DMS153 treated with DMSO at 0.1 percent for 48 hours (cell line): ENCODE measurements at regions not wholly inside any gene's neighbourhood (a gene's known extent, or its start where the extent isn't known, plus 50 kb on each side); places are given as distances from the start of the nearest gene placed in this dataset.

Experiments used
- DNase-seq: peaks from one replicate; lab custom pipeline; 2025; ENCODE audit not compliant: unreplicated experiment; lab: John Stamatoyannopoulos, UW

DNA sequence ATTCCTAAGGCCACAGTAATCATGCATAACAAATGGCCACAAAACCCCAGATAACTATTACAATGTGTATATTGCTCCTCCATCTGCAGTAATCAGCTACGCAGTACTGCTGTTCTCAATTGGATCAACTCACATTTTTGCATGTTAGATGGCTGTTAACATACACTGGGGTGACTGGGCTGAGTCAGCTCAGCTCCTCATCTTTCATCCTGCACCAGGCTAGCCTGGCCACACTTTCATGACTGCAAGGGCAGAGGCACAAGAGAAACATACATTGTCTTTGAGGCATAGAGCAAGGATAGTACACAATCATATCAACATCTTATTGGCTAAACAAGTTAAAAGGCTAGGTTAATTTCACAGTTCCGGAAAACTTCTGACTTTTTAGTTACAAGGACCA lies 306.6 kb downstream of the SLC6A15 start:
- no peak for DNase-seq

DNA sequence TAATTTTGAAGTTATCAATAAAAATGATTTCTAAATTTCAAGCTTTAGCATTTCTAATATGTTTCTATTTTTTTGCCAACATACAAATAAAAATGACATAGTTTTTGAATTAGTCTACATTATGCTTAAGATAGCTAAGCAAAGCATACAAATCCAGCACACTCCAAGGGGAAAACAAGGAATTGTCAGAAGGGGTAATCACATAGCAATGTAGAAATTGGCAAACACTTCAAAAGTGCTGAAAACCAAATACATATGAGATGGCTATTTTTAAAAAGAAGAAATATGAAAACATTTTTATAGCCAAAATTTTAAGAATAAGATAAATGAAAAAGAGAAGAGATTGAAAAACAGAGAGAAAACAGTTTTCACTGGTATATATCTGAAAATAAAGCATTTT lies 308.0 kb downstream of the SLC6A15 start:
- DNase-seq: no peak

DNA sequence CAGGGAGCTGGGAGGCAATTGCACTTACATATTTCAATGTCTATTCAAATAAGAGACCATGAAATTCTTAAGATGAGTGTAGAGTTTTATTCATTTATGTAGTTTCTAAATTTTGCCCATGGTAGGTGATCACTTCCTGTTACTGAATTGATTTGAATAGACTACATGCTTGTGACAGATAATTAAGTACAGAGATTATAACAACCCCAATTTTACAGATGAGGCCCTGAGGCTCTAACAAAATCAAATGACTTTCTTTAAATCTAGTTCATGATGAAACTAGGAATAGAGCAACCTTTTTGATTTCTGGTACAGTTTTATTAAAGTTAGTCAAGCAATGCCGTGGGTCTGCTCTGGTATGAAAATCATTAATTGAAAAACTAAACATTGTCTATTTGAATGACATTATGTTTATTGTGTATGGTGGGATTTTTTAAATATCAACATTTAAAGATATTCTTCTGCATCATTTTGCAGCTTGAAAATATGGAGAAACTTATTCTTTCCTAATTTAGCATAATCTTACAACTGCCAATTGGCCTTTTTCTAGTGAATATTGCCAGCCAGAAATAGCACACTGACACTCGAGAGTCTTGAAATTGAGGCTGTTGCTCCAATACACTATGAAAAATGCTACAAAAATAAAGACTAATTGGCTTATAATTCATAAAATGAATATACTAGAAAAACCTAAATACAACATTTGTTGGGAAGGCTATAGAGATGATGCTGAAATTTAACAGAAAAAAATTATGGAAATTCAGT lies 308.9 kb downstream of the SLC6A15 start:
- no peak for DNase-seq

DNA sequence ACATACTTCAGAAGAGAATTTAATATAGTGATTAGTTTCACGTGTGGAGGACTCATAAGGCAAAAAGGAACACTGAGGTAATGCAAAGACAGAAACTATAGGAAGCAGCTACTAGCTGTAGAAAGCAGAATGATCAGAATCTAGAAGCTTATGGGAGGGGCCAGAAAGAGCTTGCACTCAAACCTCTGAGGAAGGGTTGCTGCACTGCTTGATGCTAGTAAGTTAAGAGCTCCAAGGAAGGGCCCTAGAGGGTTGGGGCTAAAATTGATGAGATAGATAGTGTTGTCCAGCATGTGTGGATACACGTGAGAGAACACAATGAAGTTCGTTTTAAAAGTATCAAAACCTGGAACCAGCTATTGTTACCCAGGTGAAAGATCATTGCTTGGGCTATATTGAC lies 311.1 kb downstream of the SLC6A15 start:
- DNase-seq: no peak

DNA sequence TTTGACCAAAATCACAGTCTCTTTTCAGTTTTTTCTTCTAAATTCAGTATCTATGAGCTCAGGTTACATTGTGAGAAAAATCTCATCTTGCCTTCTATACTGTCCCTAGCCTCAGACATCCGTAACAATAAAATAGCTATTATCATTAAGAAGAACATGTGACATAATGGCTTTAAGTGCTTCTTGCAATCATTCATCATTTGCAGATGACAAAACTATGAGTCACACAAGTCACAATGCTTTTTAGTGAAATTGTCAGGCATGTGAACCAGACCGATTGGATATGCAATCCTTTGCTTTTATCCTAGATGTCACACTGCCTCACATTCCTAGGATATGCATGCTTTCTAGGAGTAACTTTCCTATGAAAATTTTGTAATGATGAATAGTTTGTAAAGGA lies 313.1 kb downstream of the SLC6A15 start:
- no peak for DNase-seq

DNA sequence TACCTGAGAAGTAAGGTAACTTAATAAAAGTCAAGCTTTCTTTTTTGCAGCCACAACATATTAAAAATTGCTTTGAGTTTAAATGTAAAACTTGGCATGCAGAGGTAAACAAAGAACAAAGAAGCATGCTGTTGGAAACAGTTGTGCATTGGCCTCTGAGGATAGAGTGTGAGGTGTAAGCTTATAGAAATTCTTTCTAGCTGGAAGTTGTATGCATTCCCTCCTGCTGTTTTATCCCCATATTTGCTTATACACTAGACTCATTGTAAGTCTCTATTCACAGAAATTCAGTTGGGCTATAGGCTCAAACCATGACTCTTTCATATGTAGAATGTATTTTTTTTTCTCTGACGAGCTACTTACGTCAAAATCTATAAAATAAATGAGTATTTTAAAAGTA lies 316.3 kb downstream of the SLC6A15 start:
- no peak for DNase-seq

DNA sequence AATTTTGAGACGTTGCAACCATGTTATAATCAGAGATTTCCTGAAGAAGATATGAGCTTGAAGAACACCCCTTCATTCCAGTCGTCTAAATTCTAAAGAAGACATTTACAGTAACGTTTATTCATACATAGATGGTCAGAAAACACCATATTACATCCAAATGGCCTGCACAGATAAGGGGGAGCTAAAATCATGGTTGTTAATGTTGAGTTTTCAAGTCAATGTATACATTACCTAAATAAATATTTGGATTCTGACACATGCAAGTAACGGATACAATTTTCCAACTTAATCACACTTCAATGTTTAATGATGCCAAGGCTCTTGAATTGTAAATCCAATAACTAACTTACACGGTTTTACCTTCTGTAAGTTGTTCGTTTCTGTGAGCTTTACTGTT lies 318.4 kb downstream of the SLC6A15 start:
- DNase-seq: no peak

DNA sequence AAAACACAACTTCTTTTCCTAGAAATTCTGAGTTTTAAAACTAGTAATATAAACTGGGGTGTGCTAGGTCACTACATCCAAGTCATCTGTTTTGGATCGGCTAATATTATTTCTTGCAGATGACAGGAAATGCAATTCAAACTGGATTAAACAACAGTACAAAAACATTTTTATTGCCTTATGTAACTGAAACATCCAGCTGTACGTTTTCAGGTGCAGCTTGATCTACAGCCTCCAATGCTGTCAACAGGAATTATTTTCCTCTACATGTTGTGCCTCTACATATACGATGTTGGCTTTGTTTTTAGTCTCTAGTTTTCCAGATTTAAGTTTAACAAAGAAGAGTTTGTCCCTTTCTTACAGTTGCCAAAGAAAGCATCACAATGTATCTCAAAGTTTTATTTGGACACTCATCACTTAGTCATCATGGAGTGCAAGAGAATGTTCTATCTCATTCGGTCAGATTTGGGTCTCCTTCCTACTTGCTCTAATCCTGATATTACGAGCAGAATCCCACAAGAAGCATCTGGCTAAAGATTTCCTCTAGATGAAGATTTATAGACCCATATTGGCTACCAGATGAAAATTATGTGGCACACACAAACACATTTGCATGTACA lies 326.7 kb downstream of the SLC6A15 start:
- DNase-seq: no peak

DNA sequence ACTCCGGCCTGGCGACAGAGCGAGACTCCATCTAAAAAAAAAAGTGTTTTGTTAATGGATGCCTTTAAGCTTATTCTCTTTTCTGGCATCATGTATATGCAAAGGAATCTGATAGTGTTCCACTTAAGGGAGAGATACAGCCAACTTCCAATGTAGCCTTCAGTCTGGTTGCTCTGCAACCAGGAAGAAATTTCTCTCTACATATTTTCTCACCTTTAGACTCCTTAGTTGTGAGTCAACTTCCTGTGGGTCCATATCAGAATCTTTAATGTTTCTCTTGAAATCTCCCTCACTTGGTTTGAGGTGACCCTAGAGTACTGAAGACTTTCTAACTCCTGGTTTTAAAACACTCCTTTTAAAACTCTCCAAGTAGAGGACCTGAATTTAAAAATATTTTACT lies 340.4 kb downstream of the SLC6A15 start:
- DNase-seq: no peak

DNA sequence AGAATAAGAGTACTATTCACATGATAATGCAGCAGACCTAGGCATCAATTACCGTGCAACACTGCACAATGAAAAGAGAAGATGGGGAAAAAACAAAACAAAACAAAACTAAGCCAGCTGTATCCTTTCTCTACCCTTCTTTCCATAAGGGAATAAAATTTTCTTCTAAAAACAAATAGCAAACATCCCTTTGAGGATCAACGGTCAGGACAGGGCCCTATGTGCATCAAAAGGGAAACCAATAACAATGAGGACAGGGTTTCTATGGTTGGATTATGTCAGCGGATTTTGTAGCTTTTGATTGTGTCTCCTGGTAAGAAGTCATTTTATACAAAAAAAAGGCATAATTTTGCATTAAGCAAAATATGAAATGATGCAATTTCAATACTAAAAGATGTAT lies 350.3 kb downstream of the SLC6A15 start:
- DNase-seq: no peak

DNA sequence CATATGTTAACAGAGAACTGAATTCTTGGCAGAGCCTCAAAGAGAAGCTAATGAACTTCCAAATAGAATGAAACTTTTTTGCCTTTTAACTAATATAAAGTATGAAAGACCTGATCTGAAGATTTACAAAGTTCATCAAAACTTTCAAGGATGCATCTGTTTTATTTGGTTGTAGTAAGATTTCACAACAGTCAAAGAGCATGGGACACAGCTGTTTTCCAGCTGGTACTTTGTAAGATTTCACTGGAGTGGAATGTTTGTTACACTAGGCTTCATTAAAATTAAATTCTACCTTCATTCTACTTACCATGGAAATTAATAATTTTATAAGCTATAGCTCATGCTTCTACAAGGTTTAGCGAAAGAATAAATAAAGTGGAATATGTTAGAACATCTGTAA lies 351.2 kb downstream of the SLC6A15 start:
- DNase-seq: no peak

DNA sequence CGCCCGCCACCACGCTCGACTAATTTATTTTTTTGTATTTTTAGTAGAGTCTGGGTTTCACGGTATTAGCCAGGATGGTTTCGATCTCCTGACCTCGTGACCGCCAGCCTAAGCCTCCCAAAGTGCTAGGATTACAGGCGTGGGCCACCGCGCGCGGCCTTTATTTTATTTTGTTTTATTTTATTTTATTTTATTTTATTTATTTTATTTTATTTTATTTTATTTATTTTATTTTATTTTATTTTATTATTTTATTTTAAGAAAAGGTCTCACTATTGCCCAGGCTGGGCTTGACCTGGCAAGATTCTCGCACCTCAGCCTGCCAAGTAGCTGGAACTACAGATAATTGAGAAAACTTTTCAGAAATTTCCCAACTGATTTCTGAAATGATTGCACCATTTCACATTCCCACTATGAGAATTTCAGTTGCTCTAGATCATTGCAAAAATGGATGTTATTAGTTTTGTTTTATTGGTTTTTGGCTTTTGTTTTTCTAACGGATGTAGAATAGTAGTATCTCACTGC lies 358.3 kb downstream of the SLC6A15 start:
- DNase-seq: no peak

DNA sequence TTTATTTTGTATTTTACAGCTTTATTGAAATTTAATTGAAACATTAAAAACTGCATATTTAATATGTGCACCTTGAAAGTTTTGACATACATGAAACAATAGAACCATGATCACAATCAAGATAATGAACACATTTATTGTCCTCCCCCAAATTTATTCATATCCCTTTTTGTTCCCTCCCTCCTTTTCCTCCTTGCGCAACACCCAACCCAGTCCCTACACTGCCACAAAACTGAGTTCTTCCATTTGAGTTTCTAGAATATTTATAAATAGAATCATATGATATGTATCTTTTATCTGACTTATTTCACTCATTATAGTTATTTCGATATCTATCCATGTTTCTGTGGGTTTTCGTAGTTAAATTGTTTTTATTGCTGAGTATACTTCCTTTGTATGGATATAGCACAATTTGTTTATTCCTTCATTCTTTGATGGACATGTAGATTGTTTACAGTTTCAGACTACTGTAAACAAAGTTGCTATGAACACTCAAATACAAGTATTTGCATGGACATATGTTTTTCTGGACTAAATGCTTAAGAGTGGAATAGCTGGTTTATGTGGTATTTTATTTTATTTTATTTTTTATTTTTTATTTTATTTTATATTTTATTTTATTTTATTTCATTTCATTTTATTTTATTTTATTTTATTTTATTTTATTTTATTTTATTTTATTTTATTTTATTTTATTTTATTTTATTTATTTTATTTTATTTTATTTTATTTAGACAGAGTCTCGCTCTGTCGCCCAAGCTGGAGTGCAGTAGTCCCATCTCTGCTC lies 359.1 kb downstream of the SLC6A15 start:
- no peak for DNase-seq

DNA sequence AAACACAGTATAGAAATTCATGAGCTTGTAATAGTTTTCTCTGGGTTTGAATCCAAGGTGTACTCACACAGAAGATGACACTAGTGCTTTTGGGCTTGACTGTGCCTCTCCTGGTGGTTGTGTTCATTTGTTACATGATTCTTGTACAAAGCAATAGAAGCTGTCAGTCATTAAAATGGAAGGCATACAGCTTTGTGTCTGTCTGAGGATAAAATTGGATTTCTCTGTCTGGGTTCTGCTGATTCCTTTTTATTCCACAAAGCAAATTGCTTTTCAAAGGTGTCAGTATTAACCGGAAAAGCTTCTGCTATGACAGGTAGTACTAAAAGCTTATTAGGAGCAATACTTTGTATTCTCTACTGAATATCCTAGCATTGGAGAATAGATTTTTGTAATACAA lies 361.2 kb downstream of the SLC6A15 start:
- DNase-seq: no peak

DNA sequence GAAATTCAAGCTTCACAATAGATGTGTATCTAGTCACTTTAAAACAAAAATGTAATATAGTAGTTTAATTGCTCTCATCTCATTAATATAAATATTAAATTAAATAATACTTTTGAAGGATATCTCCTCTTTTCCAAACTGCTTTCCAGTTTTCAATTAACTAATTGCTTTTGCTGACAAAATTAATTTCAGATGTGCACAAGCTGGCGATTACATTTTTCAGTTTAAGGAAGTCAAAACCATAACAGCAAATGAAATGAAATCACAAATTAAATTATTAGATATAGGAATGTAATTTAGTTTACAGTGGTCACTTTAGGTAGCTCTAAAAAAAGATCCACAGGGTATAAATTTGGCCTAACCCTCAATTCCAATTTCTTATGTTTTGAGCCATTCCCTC lies 362.1 kb downstream of the SLC6A15 start:
- no peak for DNase-seq

DNA sequence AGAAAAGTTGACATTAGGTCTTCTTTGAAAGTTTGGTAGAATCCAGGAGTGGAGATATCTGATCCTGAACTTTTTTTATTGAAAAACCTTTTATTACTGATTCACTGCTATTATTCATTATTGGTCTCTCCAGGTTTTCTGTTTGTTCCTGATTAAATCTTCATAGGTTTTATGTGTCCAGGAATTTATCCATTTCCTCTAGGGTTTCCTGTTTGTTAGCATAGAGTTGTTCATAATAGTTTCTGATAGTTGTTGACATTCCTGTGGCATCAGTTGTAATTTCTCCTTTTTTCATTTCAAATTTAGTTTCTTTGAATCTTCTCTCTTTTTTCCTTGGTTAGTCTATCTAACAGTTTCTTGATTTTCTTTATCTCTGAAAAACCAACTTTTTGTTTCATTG lies 370.3 kb downstream of the SLC6A15 start:
- no peak for DNase-seq

DNA sequence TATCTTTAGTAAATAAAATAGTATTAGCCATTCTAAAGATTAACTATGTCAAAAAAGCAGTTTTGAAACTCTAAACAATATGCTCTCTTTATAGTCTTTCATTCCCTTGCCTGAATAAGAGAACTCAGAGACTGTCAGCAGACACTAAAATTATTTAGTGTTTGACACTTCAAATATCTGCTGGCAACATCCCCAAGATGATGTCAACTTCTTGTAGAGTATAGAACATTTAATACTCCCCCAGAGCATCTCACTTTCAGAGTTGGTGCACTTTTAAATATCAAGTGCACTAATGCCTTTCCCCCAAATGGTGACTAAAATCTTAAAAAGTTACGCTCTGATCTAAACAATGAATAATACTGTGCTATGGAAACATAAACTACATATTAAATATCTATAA lies 374.9 kb downstream of the SLC6A15 start:
- DNase-seq: no peak

DNA sequence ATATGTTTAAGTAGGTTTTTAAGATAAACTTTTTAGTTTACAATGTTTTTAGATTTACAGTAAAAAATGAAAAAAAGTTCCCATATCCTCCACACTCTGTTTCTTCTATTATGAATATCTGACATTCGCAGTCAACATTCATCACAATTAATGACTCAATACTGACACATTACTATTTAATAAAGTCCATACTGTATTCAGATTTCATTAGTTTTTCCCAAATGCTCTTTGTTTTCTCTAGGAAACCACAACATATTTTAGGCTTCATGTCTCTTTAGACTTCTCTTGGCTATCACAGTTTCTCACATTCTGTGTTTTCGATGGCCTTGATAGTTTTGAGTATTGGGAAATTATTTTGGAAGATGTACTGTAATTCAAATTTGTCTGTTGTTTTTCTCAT lies 399.8 kb downstream of the SLC6A15 start:
- no peak for DNase-seq

DNA sequence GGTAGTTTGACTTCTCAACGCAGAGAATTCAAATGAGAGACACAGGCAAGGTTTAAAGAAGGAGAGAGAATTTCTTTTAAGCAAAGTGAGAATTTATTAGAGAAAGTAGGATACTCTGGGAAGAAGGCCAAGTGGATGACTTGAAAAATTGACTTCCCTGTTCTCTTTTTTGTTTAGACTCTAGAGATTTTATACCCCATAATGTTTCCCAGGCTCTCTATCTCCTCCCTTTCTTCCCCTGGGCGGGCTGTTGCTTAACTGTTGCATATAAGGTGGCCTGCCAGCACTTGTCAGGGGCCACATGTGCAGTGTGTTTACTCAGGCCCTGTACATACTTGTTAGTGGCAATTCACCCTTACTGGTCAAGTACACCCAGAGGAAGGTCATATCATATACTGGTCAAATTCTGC lies 403.7 kb downstream of the SLC6A15 start:
- peak; percentile 36 for DNase-seq

DNA sequence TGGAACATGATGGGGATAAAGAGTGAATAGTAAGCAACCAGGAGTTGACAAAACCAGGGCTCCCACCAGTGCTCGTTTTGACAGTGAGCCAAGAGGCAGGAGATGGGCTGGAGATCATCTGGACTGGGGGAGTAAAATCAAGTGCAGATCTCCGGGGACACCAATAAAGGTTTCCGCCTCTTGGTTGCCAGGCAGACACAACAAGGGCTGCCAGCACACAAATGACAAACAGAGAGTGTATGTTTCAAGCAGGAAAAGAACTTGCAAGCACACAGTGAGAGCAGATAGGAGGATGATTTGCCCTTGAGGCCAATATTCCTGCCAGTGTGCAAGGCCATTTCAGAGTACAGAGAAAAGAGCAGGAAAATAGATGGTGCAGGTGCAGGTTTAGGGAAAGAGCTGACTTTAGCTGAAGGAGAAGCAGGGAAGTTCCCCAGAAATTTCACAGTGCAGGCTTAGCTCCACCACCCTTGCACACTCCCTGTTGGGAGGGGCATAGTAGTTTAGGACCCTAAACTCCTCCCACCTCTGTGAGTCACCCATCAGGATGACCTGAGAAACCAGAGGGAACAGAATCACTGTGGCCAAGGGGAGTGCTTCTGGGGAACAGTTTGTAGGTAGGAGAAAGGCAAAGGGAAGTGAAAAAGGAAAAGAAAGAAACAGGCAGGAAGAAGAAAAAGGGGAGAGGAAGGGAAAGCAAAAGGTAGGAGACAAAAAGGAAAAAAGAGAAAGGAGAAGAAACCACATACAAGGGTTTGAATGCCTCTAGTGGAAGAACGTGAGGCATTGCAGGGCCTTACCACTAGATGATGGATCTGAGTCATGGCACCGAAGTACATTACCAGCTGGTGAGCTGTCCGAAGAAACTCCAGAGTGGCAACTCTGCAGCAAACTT lies 404.4 kb downstream of the SLC6A15 start:
- peak; percentile 63 for DNase-seq

DNA sequence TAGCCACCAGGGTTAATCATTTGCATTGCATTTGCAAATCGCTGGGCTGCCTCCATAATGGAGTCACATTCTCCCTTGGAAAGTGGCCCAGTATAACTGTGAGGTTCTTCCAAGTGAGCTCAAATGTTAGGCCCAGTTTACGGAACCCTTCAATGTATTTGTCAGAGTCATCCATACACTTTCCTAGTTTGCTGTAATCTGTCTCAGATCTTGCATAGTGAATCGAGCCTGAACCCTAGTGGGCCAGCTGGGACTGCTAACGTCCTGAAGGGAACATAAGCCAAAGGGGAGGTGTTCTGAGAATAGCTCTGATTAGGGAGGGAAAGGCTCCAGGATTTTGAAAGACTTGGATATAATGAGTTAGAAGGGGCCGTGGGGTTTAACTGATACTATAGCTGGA lies 406.3 kb downstream of the SLC6A15 start:
- DNase-seq: no peak
